ENCODE measurements at regions not wholly inside any gene's neighbourhood (a gene's known extent, or its start where the extent isn't known, plus 50 kb on each side); places are given as distances from the start of the nearest gene placed in this dataset.

GRCh38 chr13:103143432-103143831, 77.2 kb upstream of the SLC10A2 start:
- TF ChIP-seq EZH2 (IDR thresholded peaks at IDR 0.05; ENCODE audit: insufficient read depth, poor library complexity, severe bottlenecking) (no peak), EZH2phosphoT487 (IDR thresholded peaks at IDR 0.05; ENCODE audit: insufficient read depth, low read depth) (no peak)
